NT2/D1 (cell line): ENCODE measurements at regions not wholly inside any gene's neighbourhood (a gene's known extent, or its start where the extent isn't known, plus 50 kb on each side); places are given as distances from the start of the nearest gene placed in this dataset.

Source experiments
- DNase-seq: peaks from one replicate; pipeline ENCODE4 v3.0.0-alpha.2; 2011; ENCODE audit warnings: low read depth, low spot score
- H3K27me3 ChIP-seq: 2 replicates; pipeline ENCODE4 v1.6.0; 2011; ENCODE audit warnings: mild to moderate bottlenecking; ENCODE audit not compliant: insufficient read length, insufficient read depth
- H3K36me3 ChIP-seq: 2 replicates; pipeline ENCODE4 v1.6.1; 2011; ENCODE audit warnings: mild to moderate bottlenecking, low read length, mixed read lengths; ENCODE audit not compliant: insufficient read depth, insufficient read length
- H3K4me1 ChIP-seq: 2 replicates; pipeline ENCODE4 v1.5.1; 2011; ENCODE audit not compliant: insufficient read depth, insufficient read length
- H3K4me3 ChIP-seq: 2 replicates; pipeline ENCODE4 v1.5.1; 2011; ENCODE audit warnings: low read depth; ENCODE audit not compliant: insufficient read length
- H3K9ac ChIP-seq: 2 replicates; pipeline ENCODE4 v1.6.0; 2011; ENCODE audit warnings: low read depth; ENCODE audit not compliant: insufficient read length
- H3K9me3 ChIP-seq: 2 replicates; pipeline ENCODE4 v1.5.1; 2011; ENCODE audit warnings: mild to moderate bottlenecking, low read length; ENCODE audit not compliant: insufficient read depth
- SUZ12 ChIP-seq: IDR thresholded peaks from 2 replicates; pipeline ENCODE4 v1.6.1; 2011; ENCODE audit not compliant: insufficient read length, insufficient read depth; ENCODE audit errors: extremely low read depth
- YY1 ChIP-seq: IDR thresholded peaks from 2 replicates; pipeline ENCODE4 v1.6.1; 2011; ENCODE audit not compliant: insufficient read length, insufficient read depth
- ZNF274 ChIP-seq: IDR thresholded peaks from 2 replicates; pipeline ENCODE4 v1.6.1; 2011; ENCODE audit warnings: mild to moderate bottlenecking, low read depth, low read length

DNA sequence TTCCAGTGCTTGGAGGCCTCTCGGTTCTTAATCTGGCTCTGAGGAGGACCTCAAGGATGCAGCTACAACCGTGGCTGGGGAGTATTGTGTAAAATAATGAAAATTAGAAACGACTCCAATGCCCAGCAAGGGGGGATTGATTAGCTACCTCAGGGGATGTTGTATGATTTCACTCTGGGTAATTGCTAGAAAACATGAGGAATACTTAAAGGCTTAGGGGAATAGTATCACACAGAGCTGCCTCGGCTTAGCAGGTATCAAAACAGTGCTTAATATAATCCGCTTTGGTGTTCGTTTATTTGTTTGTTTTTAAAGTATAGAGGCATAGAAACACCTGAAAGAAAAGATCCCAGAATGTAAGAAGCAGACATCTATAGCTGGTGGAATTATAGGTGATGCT lies 102.5 kb downstream of the INHBB start:
- Histone ChIP-seq H3K4me3 (no peak overlapping the region), H3K9ac (no peak overlapping the region), H3K4me1 (no peaks in the 10 kb centered on the region), H3K27me3 (peaks cover 93% of the 10 kb centered on the region), H3K9me3 (no peaks in the 10 kb centered on the region), H3K36me3 (no peaks in the 10 kb centered on the region)
- TF ChIP-seq YY1 (no peak), ZNF274 (no peak), SUZ12 (no peak)
- DNase-seq = no peak

DNA sequence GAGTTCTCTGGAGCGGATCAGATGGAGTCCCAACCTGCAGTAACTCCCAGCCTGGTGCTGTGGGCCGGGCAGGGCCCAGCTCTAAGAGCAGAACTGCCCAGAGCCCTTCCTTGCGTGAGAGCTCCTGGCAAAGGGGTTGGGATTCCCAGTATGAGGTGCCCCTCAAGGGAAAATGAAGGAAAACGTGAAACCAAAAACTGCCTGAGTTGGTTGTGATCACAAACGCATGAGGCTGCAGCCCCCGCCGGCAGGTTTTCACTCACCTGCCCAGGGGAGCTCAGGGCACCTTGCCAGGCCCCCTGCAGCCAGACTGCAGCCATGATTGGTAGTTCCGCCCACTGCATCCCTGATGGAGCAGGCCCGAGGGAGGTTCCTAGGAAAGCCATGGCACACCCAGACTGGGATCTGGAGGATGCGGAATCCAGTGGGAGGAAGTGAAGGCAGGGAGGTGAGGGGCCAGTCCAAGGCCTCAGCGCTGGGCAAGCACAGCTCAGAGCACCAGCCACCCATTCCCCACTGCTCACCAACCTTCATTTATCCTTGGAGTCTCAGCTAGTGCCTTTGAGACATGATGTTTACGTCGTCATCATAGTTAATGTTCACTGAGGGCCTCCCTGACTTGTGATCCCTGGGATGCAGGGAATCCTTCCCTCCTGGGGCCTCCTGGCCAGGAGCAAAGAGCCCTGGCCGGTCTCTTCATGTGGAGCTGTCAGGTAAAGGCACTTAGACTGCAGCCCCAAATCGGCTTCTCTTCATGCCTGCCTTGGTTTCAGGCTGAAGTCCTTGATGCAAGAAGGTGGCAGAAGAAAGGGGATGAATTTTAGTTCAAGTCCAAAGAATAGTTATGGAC lies 103.2 kb downstream of the INHBB start:
- TF ChIP-seq YY1 (no peak), ZNF274 (no peak), SUZ12 (no peak)
- no peaks in the 10 kb centered on the region for H3K36me3 ChIP-seq

DNA sequence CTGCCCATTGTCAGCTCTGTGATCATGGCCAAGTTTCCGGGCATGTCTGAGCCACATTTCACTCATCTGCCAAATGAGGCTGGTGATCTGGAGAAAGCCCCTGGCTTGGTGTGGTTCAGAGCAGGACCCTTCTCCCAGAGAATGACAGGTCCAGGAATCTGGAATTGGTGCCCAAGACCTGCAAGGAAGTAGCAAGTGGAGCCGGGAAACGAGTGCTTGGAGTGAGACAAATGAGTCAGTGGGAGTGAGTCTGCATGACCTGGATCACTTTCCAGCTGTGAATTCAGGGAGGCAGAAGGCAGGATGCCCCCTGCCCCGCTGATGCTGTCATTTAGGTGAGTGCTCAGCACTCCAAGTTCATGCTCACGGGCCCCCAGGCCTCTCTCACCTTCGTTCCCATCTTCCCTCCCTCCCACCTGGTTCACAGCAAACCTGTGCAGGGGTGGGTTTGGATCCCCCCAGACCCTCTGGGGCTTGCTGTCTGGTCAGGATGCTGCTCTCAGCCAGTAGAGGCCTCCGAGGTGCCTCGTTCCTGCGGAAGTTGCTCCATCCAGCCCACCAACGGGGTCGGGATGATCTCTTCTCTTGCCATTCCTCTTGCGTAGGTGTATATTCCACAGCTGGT lies 104.4 kb downstream of the INHBB start:
- Histone ChIP-seq H3K9me3 (no peaks in the 10 kb centered on the region), H3K36me3 (no peaks in the 10 kb centered on the region), H3K4me1 (no peaks in the 10 kb centered on the region), H3K27me3 (peaks cover 90% of the 10 kb centered on the region), H3K9ac (no peak overlapping the region), H3K4me3 (no peak overlapping the region)
- TF ChIP-seq ZNF274 (no peak), SUZ12 (no peak), YY1 (no peak)
- DNase-seq = no peak

More for the DNA sequence above, 103.2 kb downstream of the INHBB start:
- H3K27me3 ChIP-seq = peaks cover 93% of the 10 kb centered on the region
- H3K9ac ChIP-seq = no peak overlapping the region
- H3K4me3 ChIP-seq = no peak overlapping the region
- H3K4me1 ChIP-seq = no peaks in the 10 kb centered on the region
- no peaks in the 10 kb centered on the region for H3K9me3 ChIP-seq
- no peak for DNase-seq

GRCh38 chr2:120451334-120451733 lies 105.4 kb downstream of the INHBB start:
- no peak for TF ChIP-seq SUZ12
- TF ChIP-seq ZNF274 = no peak
- TF ChIP-seq YY1 = no peak
- Histone ChIP-seq H3K27me3 (peaks cover 85% of the 10 kb centered on the region), H3K4me3 (no peak overlapping the region), H3K36me3 (no peaks in the 10 kb centered on the region), H3K4me1 (no peaks in the 10 kb centered on the region), H3K9me3 (no peaks in the 10 kb centered on the region), H3K9ac (no peak overlapping the region)
- no peak for DNase-seq

- Histone ChIP-seq H3K4me1 (no peaks in the 10 kb centered on the region), H3K4me3 (no peak overlapping the region), H3K27me3 (peaks cover 77% of the 10 kb centered on the region), H3K9me3 (peaks cover 1% of the 10 kb centered on the region; the same call in 1 of the 2 replicates), H3K9ac (no peak overlapping the region), H3K36me3 (no peaks in the 10 kb centered on the region)
- DNase-seq = no peak
- TF ChIP-seq ZNF274 (no peak), YY1 (no peak), SUZ12 (no peak)
These were observed 106.2 kb downstream of the INHBB start for GRCh38 chr2:120452131-120452530.

DNA sequence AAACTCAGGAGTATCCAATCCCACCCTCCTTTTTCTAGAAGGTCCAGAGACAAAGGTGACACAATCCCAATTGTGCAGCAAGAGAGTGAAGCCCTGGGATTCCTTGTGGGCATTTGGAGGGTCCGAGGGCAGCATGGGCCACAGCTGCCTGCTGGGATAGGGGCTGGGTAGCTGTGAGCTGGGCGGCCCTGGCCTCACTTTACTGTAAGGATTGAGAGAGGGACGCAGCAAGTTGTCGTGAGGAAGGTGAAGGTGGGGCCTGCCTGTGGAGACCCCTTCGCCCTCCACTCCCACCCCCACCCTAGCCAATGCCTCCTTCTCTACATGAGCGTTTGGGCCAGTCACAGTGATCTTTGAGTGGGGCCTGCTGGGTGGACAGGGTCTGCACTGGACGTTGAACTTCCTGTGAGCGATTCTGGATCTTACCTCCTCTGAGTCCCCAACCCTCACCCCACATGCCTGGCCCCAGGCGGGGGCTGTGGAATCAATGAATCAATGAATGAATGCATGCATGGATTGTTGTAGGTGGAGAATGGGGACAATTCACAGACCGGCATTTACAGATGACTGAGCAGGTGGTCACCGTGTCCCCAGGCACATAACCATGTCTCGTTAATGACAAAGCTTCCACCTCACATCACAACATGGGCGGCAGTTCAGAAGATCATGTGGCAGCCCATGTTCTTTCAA lies 107.2 kb downstream of the INHBB start:
- DNase-seq = no peak
- Histone ChIP-seq H3K9ac (no peak overlapping the region), H3K27me3 (peaks cover 71% of the 10 kb centered on the region), H3K9me3 (peaks cover 11% of the 10 kb centered on the region), H3K36me3 (no peaks in the 10 kb centered on the region), H3K4me1 (no peaks in the 10 kb centered on the region), H3K4me3 (no peak overlapping the region)
- TF ChIP-seq YY1 (no peak), ZNF274 (no peak), SUZ12 (no peak)

- Histone ChIP-seq H3K4me1 (no peaks in the 10 kb centered on the region), H3K36me3 (no peaks in the 10 kb centered on the region), H3K27me3 (peaks cover 66% of the 10 kb centered on the region), H3K9ac (no peak overlapping the region), H3K4me3 (no peak overlapping the region), H3K9me3 (peaks cover 13% of the 10 kb centered on the region)
- no peak for DNase-seq
- no peak for TF ChIP-seq SUZ12
- TF ChIP-seq ZNF274 = no peak
- no peak for TF ChIP-seq YY1
These were observed 107.7 kb downstream of the INHBB start for GRCh38 chr2:120453635-120453998.
